ENCODE measurements at regions not wholly inside any gene's neighbourhood (a gene's known extent, or its start where the extent isn't known, plus 50 kb on each side); places are given as distances from the start of the nearest gene placed in this dataset.

- TF ChIP-seq EZH2 (IDR thresholded peaks at IDR 0.05): no peak
- TF ChIP-seq CTCF (IDR thresholded peaks at IDR 0.05 in 2 of 3, conservative IDR thresholded peaks at IDR 0.05 in 1 of 3; ENCODE audit: borderline replicate concordance in 1 of 3, insufficient read depth in 1 of 3, low read depth in 2 of 3, low read length in 2 of 3): no peak
- TF ChIP-seq MAX (IDR thresholded peaks at IDR 0.05): no peak
Measured at GRCh38 chr6:138605958-138606357, 106.7 kb upstream of the NHSL1 start.
